GM18502 (cell line): ENCODE measurements at regions not wholly inside any gene's neighbourhood (a gene's known extent, or its start where the extent isn't known, plus 50 kb on each side); places are given as distances from the start of the nearest gene placed in this dataset.

ENCODE experiments used
- ATAC-seq: cut with Tn5 transposase; IDR thresholded peaks from one replicate; pipeline ENCODE4 v1.9.1; 2021; ENCODE audit warnings: mild to moderate bottlenecking; ENCODE audit not compliant: unreplicated experiment, poor library complexity

DNA sequence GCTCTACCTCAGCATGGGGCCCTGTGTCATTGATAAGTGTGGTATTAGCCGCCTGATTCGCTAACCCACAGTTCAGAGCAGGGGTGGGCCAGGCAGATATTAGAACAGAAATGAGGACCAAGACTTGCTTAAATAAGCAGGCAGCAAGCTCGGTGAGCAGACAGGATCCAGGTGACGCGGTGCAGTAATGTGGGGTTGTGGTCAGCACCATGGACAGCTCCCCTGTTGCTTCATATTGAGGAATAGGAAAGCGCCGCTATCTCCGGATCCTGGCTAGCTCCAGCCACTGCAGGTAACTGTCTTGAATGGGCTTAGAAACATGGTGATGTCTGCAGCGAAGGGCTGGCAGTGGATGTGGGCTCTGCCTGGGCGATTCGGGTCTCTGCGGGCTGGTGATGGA, 51.3 kb upstream of the GPR26 start:
- no peak for ATAC-seq
